HG02610 (cell line): ENCODE measurements at regions not wholly inside any gene's neighbourhood (a gene's known extent, or its start where the extent isn't known, plus 50 kb on each side); places are given as distances from the start of the nearest gene placed in this dataset.
A peak's percentile ranks its signal among the peaks of the same experiment; 100 is the strongest.
"Not testable (repeated sequence)": the region's sequence is repeated elsewhere in the genome, so short reads cannot be mapped to it uniquely, and the experiment has no call there.

Experiments used
- ATAC-seq: cut with Tn5 transposase; IDR thresholded peaks from one replicate; pipeline ENCODE4 v1.9.1; 2021; ENCODE audit warnings: mild to moderate bottlenecking, moderate library complexity; ENCODE audit not compliant: unreplicated experiment

- ATAC-seq, result no peak
These were observed 49.9 kb downstream of the ILRUN start for GRCh38 chr6:34646714-34647113.

- no peak for ATAC-seq
These were observed 50.9 kb downstream of the ILRUN start for GRCh38 chr6:34645627-34646026.

GRCh38 chr6:34644716-34645115, 51.9 kb downstream of the ILRUN start:
- ATAC-seq, result peak; percentile 73

- no peak for ATAC-seq
These were observed 54.1 kb downstream of the ILRUN start for GRCh38 chr6:34642427-34642826.

GRCh38 chr6:34640074-34640849, 56.3 kb downstream of the ILRUN start:
- ATAC-seq, result not testable (repeated sequence)

- peak; percentile 74 for ATAC-seq
These were observed 57.5 kb downstream of the ILRUN start for GRCh38 chr6:34638834-34639736.

- ATAC-seq, result no peak
These were observed 62.8 kb downstream of the ILRUN start for GRCh38 chr6:34633785-34634184.

- ATAC-seq, result no peak
These were observed 63.3 kb downstream of the ILRUN start for GRCh38 chr6:34633256-34633655.

GRCh38 chr6:34630040-34630439, 66.5 kb downstream of the ILRUN start:
- no peak for ATAC-seq

- ATAC-seq, result no peak
These were observed 69.3 kb downstream of the ILRUN start for GRCh38 chr6:34627296-34627695.

- ATAC-seq, result no peak
These were observed 62.5 kb upstream of the SPDEF start for GRCh38 chr6:34618430-34619182.

- ATAC-seq, result no peak
These were observed 61.1 kb upstream of the SPDEF start for GRCh38 chr6:34617231-34617630.

- ATAC-seq, result no peak
These were observed 60.1 kb upstream of the SPDEF start for GRCh38 chr6:34616227-34616585.

GRCh38 chr6:34615574-34616226, 59.6 kb upstream of the SPDEF start:
- no peak for ATAC-seq

- ATAC-seq, result no peak
These were observed 54.8 kb upstream of the SPDEF start for GRCh38 chr6:34610819-34611477.

- no peak for ATAC-seq
These were observed 52.4 kb upstream of the SPDEF start for GRCh38 chr6:34608321-34609091.

GRCh38 chr6:34606477-34607265, 50.5 kb upstream of the SPDEF start:
- ATAC-seq, result no peak
